Stomach (tissue), 8 donors: ENCODE measurements at regions not wholly inside any gene's neighbourhood (a gene's known extent, or its start where the extent isn't known, plus 50 kb on each side); places are given as distances from the start of the nearest gene placed in this dataset.

Source experiments
- DNase-seq, 2 donors: peaks; one replicate each; pipeline versions ENCODE4 v3.0.0 to v3.0.0-alpha.2; 2013 to 2019
- H3K27ac ChIP-seq, 5 donors: fragments of 200-600 bp in 4 of 5; sonication (generic) in 4 of 5; one replicate each; pipeline ENCODE4 v1.5.1; 2013 to 2019; ENCODE audit warnings: mild to moderate bottlenecking in 1 of 5, moderate library complexity in 1 of 5
- H3K27me3 ChIP-seq, 3 donors: fragments of 200-600 bp; sonication (generic); one replicate each; pipeline ENCODE4 v1.5.1; 2017 to 2019; ENCODE audit warnings: mixed run types in 1 of 3
- H3K36me3 ChIP-seq, 4 donors: fragments of 200-600 bp; sonication (generic); 1 replicate in 3 of 4; 2 replicates in 1 of 4; pipeline ENCODE4 v1.5.1; 2016 to 2019
- H3K4me1 ChIP-seq, 4 donors: fragments of 200-600 bp; sonication (generic); one replicate each; pipeline ENCODE4 v1.5.1; 2016 to 2019
- H3K4me3 ChIP-seq, 4 donors: fragments of 200-600 bp; sonication (generic) in 3 of 4; one replicate each; pipeline ENCODE4 v1.5.1; 2016 to 2019; ENCODE audit warnings: mild to moderate bottlenecking in 1 of 4
- H3K9me3 ChIP-seq, 4 donors: fragments of 200-600 bp; sonication (generic); one replicate each; pipeline ENCODE4 v1.5.1; 2016 to 2019
- EP300 ChIP-seq: sonication (generic); formaldehyde crosslinking; IDR thresholded peaks from one replicate; pipeline ENCODE4 v1.6.1; 2017; ENCODE audit warnings: antibody characterized with exemption
- POLR2A ChIP-seq, 4 donors: fragments of 450-650 bp; IDR thresholded peaks; one replicate each; pipeline ENCODE4 v1.6.1; 2016; ENCODE audit warnings: antibody characterized with exemption in 4 of 4, control low read depth in 2 of 4, mild to moderate bottlenecking in 1 of 4, moderate library complexity in 1 of 4
- POLR2AphosphoS5 ChIP-seq, 3 donors: sonication (generic); formaldehyde crosslinking; IDR thresholded peaks; one replicate each; pipeline ENCODE4 v1.6.1; 2016; ENCODE audit warnings: antibody characterized with exemption in 3 of 3
- WGBS, 5 donors: extraction: QIAGEN DNeasy Blood & Tissue Kit in 3 of 5; methylation state at CpG; one replicate each; pipeline versions ENCODE4 v1.1.5 to v1.1.7; 2013 to 2018; 5-methylcytosine and 5-hydroxymethylcytosine counted together
- intact Hi-C: fragments of 100-400 bp; cut with DNase I; formaldehyde crosslinking; loops from one replicate; pipeline ENCODE4 v1.15.1; 2023; ENCODE audit warnings: low total_unique reads
- TF ChIP-seq, protein P1 (sequence below), 7 experiments: fragments of 450-650 bp in 4 of 7; fragments of 200-600 bp in 3 of 7; sonication (generic) in 3 of 7; IDR thresholded peaks; one replicate each; pipeline ENCODE4 v1.5.1; 2016 to 2019; ENCODE audit warnings: antibody characterized with exemption in 7 of 7, control low read depth in 2 of 7, mild to moderate bottlenecking in 1 of 7
- donor health status: healthy with polysubstance abuse.
- donor health status: Bipolar disorder and iron deficiency.
- donor health status: healthy.

DNA sequence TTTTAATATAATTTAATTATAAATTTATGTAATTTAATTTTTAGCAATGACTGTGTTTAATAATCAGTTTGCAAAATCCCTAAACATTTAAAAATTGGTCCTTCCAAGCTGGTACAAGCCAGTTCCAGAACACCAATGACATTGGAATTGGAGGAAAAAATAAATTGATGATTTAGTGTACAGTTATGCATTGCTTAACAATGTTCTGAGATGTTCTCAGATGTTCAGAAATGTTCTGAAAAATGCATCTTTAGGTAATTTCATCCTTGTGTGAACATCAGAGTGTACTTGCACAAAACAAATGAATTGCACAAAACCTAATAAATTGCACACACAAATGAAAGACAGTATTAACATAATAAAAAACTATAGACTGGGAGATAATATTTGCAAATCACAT is 95.2 kb downstream of the TRIB2 start:
- H3K27ac ChIP-seq = no peak overlapping the region
- no peaks in the 10 kb centered on the region for H3K27me3 ChIP-seq
- TF ChIP-seq EP300 = no peak
- no peak for TF ChIP-seq POLR2AphosphoS5 (IDR thresholded peaks at IDR 0.05)
- TF ChIP-seq, protein P1, sequence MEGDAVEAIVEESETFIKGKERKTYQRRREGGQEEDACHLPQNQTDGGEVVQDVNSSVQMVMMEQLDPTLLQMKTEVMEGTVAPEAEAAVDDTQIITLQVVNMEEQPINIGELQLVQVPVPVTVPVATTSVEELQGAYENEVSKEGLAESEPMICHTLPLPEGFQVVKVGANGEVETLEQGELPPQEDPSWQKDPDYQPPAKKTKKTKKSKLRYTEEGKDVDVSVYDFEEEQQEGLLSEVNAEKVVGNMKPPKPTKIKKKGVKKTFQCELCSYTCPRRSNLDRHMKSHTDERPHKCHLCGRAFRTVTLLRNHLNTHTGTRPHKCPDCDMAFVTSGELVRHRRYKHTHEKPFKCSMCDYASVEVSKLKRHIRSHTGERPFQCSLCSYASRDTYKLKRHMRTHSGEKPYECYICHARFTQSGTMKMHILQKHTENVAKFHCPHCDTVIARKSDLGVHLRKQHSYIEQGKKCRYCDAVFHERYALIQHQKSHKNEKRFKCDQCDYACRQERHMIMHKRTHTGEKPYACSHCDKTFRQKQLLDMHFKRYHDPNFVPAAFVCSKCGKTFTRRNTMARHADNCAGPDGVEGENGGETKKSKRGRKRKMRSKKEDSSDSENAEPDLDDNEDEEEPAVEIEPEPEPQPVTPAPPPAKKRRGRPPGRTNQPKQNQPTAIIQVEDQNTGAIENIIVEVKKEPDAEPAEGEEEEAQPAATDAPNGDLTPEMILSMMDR (IDR thresholded peaks at IDR 0.05) = no peak
- no peak for TF ChIP-seq POLR2A (IDR thresholded peaks at IDR 0.05)
- H3K9me3 ChIP-seq = no peaks in the 10 kb centered on the region
- no peaks in the 10 kb centered on the region for H3K36me3 ChIP-seq
- H3K4me1 ChIP-seq = no peaks in the 10 kb centered on the region
- no peak overlapping the region for H3K4me3 ChIP-seq
- intact Hi-C loops = no loop called here
- no peak for DNase-seq

DNA sequence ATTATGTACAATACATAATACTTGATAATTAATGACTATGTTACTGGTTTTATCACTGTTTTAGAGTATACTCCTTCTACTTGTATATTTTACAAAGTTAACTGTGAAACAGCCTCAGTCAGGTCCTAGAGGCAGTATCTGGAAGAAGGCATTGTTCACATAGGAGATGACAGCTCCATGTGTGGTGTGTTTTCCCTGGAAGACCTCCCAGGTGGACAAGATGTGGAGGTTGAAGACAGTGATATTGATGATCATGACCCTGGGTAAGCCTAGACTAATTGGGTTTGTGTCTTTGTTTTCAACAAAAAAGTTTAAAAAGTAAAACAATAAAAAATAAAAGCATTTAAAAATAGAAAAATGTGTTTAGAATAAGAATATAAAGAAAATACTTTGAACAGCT is 96.4 kb downstream of the TRIB2 start:
- H3K9me3 ChIP-seq = no peaks in the 10 kb centered on the region
- no peak overlapping the region for H3K4me3 ChIP-seq
- no peaks in the 10 kb centered on the region for H3K36me3 ChIP-seq
- TF ChIP-seq, protein P1 (IDR thresholded peaks at IDR 0.05) = no peak
- no peak for TF ChIP-seq EP300
- TF ChIP-seq POLR2A (IDR thresholded peaks at IDR 0.05) = no peak
- no peak for TF ChIP-seq POLR2AphosphoS5 (IDR thresholded peaks at IDR 0.05)
- intact Hi-C loops = no loop called here
- no peak for DNase-seq
- H3K4me1 ChIP-seq = peaks cover 0 to under 1% (median 0%) of the 10 kb centered on the region in 4 donors
- H3K27ac ChIP-seq = no peak overlapping the region
- no peaks in the 10 kb centered on the region for H3K27me3 ChIP-seq

DNA sequence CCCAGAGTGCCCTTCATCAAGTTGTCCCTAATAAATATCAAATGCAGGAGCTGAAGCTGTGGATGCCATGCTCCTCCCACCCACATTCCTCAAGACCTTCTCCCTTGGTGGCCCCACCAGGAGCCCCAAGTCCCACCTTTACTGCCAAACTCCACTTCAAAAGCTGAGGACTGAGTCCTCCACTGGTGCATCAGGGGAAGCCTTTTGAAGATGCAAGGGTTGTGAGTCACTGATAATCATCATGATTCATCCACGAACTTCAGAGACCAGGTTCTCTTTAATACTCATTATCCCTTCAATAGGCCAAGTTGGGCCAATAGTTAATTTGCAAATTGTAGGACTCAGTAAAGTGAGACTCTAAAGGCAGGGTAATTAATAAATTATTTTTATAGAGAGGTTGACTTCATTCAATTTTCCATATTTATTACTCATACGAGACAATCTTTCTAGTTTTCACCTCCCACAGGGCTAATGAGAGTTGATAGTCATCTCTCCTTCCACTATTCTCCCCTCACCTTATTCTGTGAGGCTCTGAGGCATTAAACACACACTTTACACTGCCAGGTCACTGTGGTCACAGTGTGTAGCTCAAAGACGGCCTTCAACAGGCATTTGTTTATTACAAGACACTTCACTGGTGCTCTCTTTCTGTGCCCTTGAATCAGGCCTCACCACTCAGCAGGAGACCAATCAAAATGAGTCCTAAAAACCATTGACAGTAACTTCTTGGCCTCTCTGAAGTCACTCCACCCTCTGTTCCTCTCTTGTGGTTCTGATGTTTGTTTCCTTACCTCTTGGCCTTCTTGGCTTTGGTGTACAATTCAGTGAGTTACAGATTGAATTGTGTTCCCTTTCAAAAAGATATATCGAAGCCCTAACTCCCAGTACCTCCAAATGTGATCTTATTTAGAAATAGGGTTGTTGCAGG is 99.9 kb downstream of the TRIB2 start:
- Histone ChIP-seq H3K4me3 (no peak overlapping the region), H3K4me1 (peaks cover 0 to 21% (median 11%) of the 10 kb centered on the region in 4 donors), H3K27me3 (no peaks in the 10 kb centered on the region), H3K27ac (no peak overlapping the region), H3K9me3 (no peaks in the 10 kb centered on the region), H3K36me3 (no peaks in the 10 kb centered on the region)
- 85 to 96% (median 87%) methylated on average over 4 of the region's 4 CpGs for WGBS, 5 donors
- DNase-seq = no peak
- intact Hi-C loops = no loop called here
- TF ChIP-seq POLR2A (IDR thresholded peaks at IDR 0.05) = no peak
- no peak for TF ChIP-seq EP300
- TF ChIP-seq, protein P1 (IDR thresholded peaks at IDR 0.05) = no peak
- TF ChIP-seq POLR2AphosphoS5 (IDR thresholded peaks at IDR 0.05) = no peak

DNA sequence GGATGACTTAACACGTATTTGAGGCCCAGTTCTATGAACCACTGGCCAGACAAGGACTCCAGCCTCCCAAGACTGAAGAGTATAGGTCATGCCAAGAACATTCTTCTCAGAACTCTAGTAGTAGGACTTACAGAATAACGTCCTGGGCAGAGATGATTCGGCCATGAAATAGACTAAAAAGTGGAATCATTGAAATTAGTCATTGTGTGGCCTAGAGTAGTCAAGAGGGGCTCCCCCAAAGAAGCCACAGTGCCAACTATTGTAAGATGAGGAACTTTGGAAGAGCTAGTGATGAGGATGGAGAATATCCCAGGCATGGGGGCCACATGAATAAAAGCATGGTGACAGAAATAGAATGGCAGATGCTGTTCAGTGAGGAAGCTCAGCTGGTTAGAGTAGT is 101.1 kb downstream of the TRIB2 start:
- intact Hi-C loops = no loop called here
- WGBS, 5 donors = 82 to 93% (median 83%) methylated on average over 3 of the region's 3 CpGs
- H3K9me3 ChIP-seq = no peaks in the 10 kb centered on the region
- H3K36me3 ChIP-seq = no peaks in the 10 kb centered on the region
- no peak for DNase-seq
- H3K4me1 ChIP-seq = peaks cover 0 to 21% (median 11%) of the 10 kb centered on the region in 4 donors
- H3K27ac ChIP-seq = peak overlapping the region in 4 of 5 donors; percentile 59 to 75 (median 70)
- no peaks in the 10 kb centered on the region for H3K27me3 ChIP-seq
- no peak overlapping the region for H3K4me3 ChIP-seq
- TF ChIP-seq POLR2AphosphoS5 (IDR thresholded peaks at IDR 0.05) = no peak
